Common myeloid progenitor, CD34-positive (primary cell): ENCODE measurements at regions not wholly inside any gene's neighbourhood (a gene's known extent, or its start where the extent isn't known, plus 50 kb on each side); places are given as distances from the start of the nearest gene placed in this dataset.

ENCODE experiments used
- CTCF ChIA-PET: fragments of 350-600 bp; sonication (Branson Sonifier 250); formaldehyde crosslinking; loops from one replicate; lab custom pipeline; 2021; ENCODE audit warnings: antibody characterized with exemption; lab: Charles Lee
- POLR2A ChIA-PET: fragments of 350-600 bp; sonication (Branson Sonifier 250); formaldehyde crosslinking; loops from one replicate; lab custom pipeline; 2021; ENCODE audit warnings: antibody characterized with exemption; lab: Charles Lee
- DNase-seq, 3 donors: peaks; one replicate each; pipeline versions ENCODE4 v3.0.0 to v3.0.0-alpha.2; 2013
- H3K27ac ChIP-seq, 2 experiments: 1 replicate in 1 of 2; 2 replicates in 1 of 2; pipeline ENCODE4 v1.7.0; 2013; ENCODE audit warnings: inconsistent platforms in 2 of 2, low read length in 2 of 2, mild to moderate bottlenecking in 2 of 2, low read depth in 1 of 2, moderate library complexity in 1 of 2; ENCODE audit not compliant: severe bottlenecking in 2 of 2, insufficient read depth in 1 of 2, poor library complexity in 1 of 2
- H3K27me3 ChIP-seq, 5 experiments: replicated peaks in 2 of 5; 1 replicate in 3 of 5; 2 replicates in 2 of 5; pipeline versions ENCODE4 v1.6.1 to v1.7.0; 2013; ENCODE audit warnings: low read length in 4 of 5, mild to moderate bottlenecking in 2 of 5, moderate library complexity in 2 of 5, inconsistent platforms in 1 of 5; ENCODE audit not compliant: insufficient read depth in 5 of 5, control insufficient read depth in 4 of 5
- H3K36me3 ChIP-seq, 4 experiments: 1 replicate in 2 of 4; 2 replicates in 2 of 4; pipeline versions ENCODE4 v1.6.1 to v1.7.0; 2013; ENCODE audit warnings: low read length in 3 of 4, control low read depth in 1 of 4, mild to moderate bottlenecking in 1 of 4; ENCODE audit not compliant: control insufficient read depth in 4 of 4, insufficient read depth in 4 of 4
- H3K4me1 ChIP-seq, 4 experiments: 1 replicate in 3 of 4; 2 replicates in 1 of 4; pipeline versions ENCODE4 v1.6.1 to v1.7.1; 2013; ENCODE audit warnings: low read length in 3 of 4, mild to moderate bottlenecking in 3 of 4, control low read depth in 1 of 4, inconsistent platforms in 1 of 4, moderate library complexity in 1 of 4; ENCODE audit not compliant: control insufficient read depth in 4 of 4, insufficient read depth in 4 of 4; ENCODE audit errors: control extremely low read depth in 1 of 4
- H3K4me3 ChIP-seq, 7 experiments: 1 replicate in 4 of 7; 2 replicates in 3 of 7; pipeline versions ENCODE4 v1.5.1 to v1.7.0; 2013; ENCODE audit warnings: mild to moderate bottlenecking in 7 of 7, low read length in 6 of 7, moderate library complexity in 6 of 7, inconsistent platforms in 2 of 7, low read depth in 2 of 7, control low read depth in 1 of 7; ENCODE audit not compliant: insufficient read depth in 4 of 7, control insufficient read depth in 1 of 7; ENCODE audit errors: extremely low read depth in 1 of 7
- H3K9me3 ChIP-seq, 5 experiments: 1 replicate in 4 of 5; 2 replicates in 1 of 5; pipeline versions ENCODE4 v1.6.1 to v1.7.1; 2013; ENCODE audit warnings: low read length in 4 of 5, mild to moderate bottlenecking in 2 of 5, inconsistent platforms in 1 of 5, low read depth in 1 of 5, moderate library complexity in 1 of 5; ENCODE audit not compliant: control insufficient read depth in 4 of 5, insufficient read depth in 2 of 5; ENCODE audit errors: control extremely low read depth in 1 of 5
- WGBS: methylation state at CpG from one replicate; pipeline ENCODE4 v1.1.5; 2013; ENCODE audit not compliant: insufficient coverage; 5-methylcytosine and 5-hydroxymethylcytosine counted together

DNA sequence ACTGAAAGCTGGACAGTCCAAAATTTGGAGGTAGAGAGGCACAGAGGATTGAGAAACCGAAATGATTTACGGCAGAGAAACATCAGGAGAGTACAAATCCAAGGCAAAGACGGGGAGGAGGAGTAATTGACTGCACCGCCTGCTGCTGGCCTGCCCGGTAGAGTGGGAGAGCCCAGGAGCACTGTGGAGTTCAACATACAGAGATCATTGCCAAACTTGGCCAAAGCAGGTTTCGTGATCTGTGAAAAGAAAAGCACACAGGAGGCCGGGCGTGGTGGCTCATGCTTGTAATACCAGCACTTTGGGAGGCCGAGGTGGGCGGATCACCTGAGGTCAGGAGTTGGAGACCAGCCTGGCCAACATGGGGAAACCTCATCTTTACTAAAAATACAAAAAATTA lies 306.0 kb upstream of the PFKP start:
- Histone ChIP-seq H3K36me3 (no peaks in the 10 kb centered on the region), H3K9me3 (no peaks in the 10 kb centered on the region), H3K4me3 (no peak overlapping the region), H3K27me3 (no peaks in the 10 kb centered on the region), H3K27ac (no peak overlapping the region), H3K4me1 (no peaks in the 10 kb centered on the region)
- ChIA-PET CTCF (no interaction called here), POLR2A (no interaction called here)
- WGBS, result 93% methylated on average over 10 of the region's 10 CpGs
- DNase-seq, result no peak

DNA sequence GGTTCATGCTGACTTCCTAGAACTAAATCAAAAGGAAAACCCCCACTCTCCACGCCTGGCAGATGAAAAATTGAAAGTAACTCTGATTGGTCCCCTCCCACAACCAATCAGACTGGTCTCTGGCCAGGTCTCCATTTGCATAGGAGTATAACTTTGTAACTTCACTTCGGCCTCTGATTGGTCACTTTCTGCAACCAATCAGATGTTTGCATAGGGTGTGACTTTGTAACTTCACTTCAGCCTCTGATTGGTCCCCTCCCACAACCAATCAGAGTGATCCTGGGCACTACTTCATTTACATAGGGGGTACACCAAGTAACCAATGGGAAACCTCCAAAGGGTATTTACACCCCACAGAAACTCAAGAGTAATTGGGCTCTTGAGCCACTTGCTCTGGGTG lies 306.6 kb upstream of the PFKP start:
- POLR2A ChIA-PET, result no interaction called here
- 83% methylated on average over 2 of the region's 2 CpGs for WGBS
- Histone ChIP-seq H3K4me3 (no peak overlapping the region), H3K27ac (no peak overlapping the region), H3K9me3 (no peaks in the 10 kb centered on the region), H3K27me3 (no peaks in the 10 kb centered on the region), H3K36me3 (no peaks in the 10 kb centered on the region), H3K4me1 (no peaks in the 10 kb centered on the region)
- CTCF ChIA-PET, result no interaction called here
- no peak for DNase-seq

DNA sequence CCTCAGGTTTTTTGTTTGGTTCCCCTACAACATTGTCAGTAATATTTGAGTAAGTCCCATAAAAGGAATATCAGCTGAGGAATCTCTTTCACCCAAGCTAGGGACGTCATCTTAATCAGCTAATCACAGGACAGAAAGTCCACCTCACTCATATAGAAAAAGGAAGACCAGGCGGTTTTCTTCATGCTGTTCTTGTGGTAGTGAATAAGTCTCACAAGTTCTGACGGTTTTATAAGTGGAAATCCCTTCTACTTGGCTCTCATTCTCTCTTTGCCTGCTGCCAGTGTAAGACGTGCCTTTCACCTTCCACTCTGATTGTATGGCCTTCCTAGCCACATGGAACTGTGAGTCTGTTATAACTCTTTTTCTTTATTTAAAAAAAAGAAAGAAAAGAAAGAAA lies 308.1 kb upstream of the PFKP start:
- Histone ChIP-seq H3K27me3 (peaks cover 0 to 2% (median 0%) of the 10 kb centered on the region in 5 experiments), H3K27ac (no peak overlapping the region), H3K4me1 (no peaks in the 10 kb centered on the region), H3K4me3 (no peak overlapping the region), H3K36me3 (no peaks in the 10 kb centered on the region), H3K9me3 (no peaks in the 10 kb centered on the region)
- POLR2A ChIA-PET, result no interaction called here
- no peak for DNase-seq
- 0% methylated on average over 1 of the region's 4 CpGs for WGBS
- CTCF ChIA-PET, result no interaction called here

DNA sequence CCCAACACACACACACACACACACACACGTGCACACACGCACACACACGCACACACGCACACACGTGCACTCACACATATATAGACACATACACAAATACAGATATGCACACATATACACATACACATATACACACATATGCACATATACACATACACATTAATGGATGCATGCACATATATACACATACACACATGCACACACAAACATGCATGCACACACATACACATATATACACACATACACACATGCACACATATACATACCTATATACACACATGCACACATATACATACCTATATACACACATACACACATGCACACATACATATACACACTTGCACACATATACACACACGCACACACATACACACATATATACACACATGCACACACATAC lies 312.4 kb upstream of the PFKP start:
- H3K9me3 ChIP-seq, result no peaks in the 10 kb centered on the region
- no peak overlapping the region for H3K4me3 ChIP-seq
- H3K27ac ChIP-seq, result no peak overlapping the region
- DNase-seq, result no peak
- POLR2A ChIA-PET, result no interaction called here
- 64% methylated on average over 6 of the region's 6 CpGs for WGBS
- H3K27me3 ChIP-seq, result peaks cover 0 to 3% (median 0%) of the 10 kb centered on the region in 5 experiments
- H3K4me1 ChIP-seq, result no peaks in the 10 kb centered on the region
- CTCF ChIA-PET, result no interaction called here
- H3K36me3 ChIP-seq, result no peaks in the 10 kb centered on the region

DNA sequence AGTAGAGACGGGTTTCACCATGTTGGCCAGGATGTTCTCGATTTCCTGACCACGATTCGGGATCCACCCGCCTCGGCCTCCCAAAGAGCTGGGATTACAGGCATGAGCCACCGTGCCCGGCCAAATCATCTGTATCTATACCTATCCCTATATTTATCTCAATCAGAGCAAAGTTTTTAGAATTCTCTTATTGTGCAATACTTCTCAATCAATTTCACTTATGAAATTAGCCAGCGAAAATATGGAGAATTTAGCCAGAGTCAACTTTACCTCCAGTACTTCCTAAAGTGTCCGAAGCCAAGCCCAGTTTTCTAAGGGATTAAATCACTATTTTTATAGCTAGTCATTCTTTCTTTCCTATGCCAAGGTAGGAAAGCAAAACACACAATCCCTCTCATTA lies 319.1 kb upstream of the PFKP start:
- no peak overlapping the region for H3K27ac ChIP-seq
- peaks cover 0 to 3% (median 0%) of the 10 kb centered on the region in 5 experiments for H3K27me3 ChIP-seq
- WGBS, result 99% methylated on average over 10 of the region's 10 CpGs
- CTCF ChIA-PET, result no interaction called here
- H3K4me1 ChIP-seq, result peaks cover 0 to 3% (median 0%) of the 10 kb centered on the region in 4 experiments
- H3K36me3 ChIP-seq, result no peaks in the 10 kb centered on the region
- no peaks in the 10 kb centered on the region for H3K9me3 ChIP-seq
- DNase-seq, result no peak
- POLR2A ChIA-PET, result no interaction called here
- H3K4me3 ChIP-seq, result no peak overlapping the region

DNA sequence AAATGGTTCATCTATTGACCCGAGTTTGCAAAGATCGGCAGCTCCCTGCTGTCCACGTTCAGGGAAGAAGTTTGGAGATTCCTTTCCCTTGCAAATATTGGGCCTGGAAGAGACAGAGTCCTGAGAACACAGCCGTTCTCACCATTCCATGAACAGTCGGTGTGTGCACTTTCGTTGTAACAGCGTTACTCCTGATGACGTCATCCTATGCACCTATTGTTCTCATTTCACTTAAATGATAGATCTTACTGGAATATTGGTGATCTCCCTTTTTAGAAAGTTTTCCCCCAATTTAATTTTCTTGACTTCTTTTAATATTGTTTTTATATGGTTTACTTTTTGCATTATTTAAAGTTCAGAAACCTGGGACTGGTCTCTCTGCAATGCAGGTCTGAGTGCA lies 320.7 kb upstream of the PFKP start:
- H3K4me3 ChIP-seq, result no peak overlapping the region
- no peaks in the 10 kb centered on the region for H3K36me3 ChIP-seq
- no peak for DNase-seq
- H3K27me3 ChIP-seq, result peaks cover 0 to 2% (median 0%) of the 10 kb centered on the region in 5 experiments
- no peaks in the 10 kb centered on the region for H3K9me3 ChIP-seq
- ChIA-PET CTCF (no interaction called here), POLR2A (no interaction called here)
- WGBS, result 94% methylated on average over 5 of the region's 8 CpGs
- peaks cover 0 to 3% (median 0%) of the 10 kb centered on the region in 4 experiments for H3K4me1 ChIP-seq
- H3K27ac ChIP-seq, result no peak overlapping the region

DNA sequence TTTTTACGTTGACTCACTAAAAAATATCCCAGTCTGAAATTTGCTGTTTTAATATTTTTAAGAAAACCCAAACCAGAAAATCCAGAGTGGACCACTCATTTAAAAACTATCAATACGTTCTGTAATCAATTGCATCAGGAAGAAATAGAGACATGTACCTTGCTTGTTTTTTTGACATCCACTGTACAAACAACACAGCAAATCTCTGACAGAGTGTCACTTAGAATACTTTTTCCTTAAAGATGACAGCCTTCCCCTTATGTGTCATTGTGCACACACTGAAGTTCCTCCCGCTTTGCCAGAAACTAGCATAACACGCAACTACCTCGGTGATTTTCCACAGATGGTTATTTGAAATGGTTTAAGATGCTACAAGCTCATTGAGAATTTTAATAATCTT lies 321.7 kb upstream of the PFKP start:
- Histone ChIP-seq H3K9me3 (no peaks in the 10 kb centered on the region), H3K27ac (no peak overlapping the region), H3K27me3 (peaks cover 0 to 2% (median 0%) of the 10 kb centered on the region in 5 experiments), H3K4me1 (peaks cover 0 to 3% (median 0%) of the 10 kb centered on the region in 4 experiments), H3K36me3 (no peaks in the 10 kb centered on the region), H3K4me3 (no peak overlapping the region)
- 100% methylated on average over 1 of the region's 5 CpGs for WGBS
- ChIA-PET POLR2A (no interaction called here), CTCF (no interaction called here)
- DNase-seq, result no peak
